GM04504 (cell line): ENCODE measurements at regions not wholly inside any gene's neighbourhood (a gene's known extent, or its start where the extent isn't known, plus 50 kb on each side); places are given as distances from the start of the nearest gene placed in this dataset.

Experiments used
- DNase-seq: peaks from one replicate; pipeline ENCODE4 v3.0.0-alpha.2; 2012; ENCODE audit warnings: low read depth

DNA sequence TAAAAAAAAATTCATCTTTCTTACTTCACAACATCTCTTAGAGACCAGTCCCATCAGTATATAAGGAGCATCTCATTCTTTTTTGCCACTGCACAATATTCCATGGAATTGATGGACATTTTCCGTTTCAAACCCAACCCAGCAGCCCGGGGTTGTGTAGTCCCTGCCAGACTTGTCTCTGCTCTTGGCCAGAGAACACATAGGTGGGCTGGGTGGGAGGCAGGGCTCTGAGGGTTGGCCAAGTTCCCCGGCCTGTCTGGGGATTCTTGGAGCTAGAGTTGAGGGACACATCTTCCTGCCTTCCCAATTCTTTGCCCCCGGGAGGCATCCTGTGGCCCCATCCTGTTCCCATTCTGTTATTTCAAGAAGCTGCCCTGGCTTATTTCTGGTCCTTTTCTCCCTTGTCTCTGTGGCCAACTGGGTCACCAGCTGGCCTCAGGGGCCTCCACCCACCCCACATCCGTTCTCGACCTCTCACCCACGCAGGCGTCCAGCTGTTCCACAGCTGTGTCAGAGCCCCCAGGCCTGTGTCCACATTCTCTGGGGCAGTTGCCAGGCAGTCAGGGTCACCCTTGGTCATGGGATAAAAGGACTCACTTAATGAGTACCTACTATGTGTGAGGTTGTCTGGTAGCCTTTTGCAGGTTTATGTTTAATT, 52.0 kb upstream of the CCDC63 start:
- DNase-seq, result peak; percentile 7

DNA sequence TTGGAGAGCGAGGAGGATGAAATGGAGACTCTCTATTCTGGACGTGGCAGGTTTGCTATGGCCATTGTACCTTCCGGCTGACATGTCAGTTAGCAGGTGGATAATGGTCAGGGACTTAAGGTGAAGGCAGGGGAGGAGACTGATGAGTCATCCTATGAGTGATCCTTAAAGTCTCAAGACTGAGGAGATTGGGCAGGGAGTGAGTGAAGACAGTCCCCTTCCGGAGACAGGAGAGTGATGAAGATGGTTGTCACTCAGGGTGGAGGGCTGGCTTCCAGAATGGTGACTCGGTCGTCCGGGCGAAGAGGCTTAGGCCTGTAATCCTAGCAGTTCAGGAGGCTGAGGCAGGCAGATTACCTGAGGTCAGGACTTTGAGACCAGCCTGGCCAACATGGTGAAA, 49.8 kb upstream of the CCDC63 start:
- DNase-seq, result no peak
